NCI-H2081 treated with DMSO at 0.1 percent for 48 hours (cell line): ENCODE measurements at regions not wholly inside any gene's neighbourhood (a gene's known extent, or its start where the extent isn't known, plus 50 kb on each side); places are given as distances from the start of the nearest gene placed in this dataset.
A peak's percentile ranks its signal among the peaks of the same experiment; 100 is the strongest.

Experiments used
- DNase-seq: peaks from one replicate; lab custom pipeline; 2025; lab: John Stamatoyannopoulos, UW

- no peak for DNase-seq
Observed at GRCh38 chr12:75837700-75838099, 193.9 kb downstream of the PHLDA1 start.

GRCh38 chr12:75836533-75836932, 195.0 kb downstream of the PHLDA1 start:
- DNase-seq, result no peak

GRCh38 chr12:75834591-75834990, 197.0 kb downstream of the PHLDA1 start:
- no peak for DNase-seq

- DNase-seq, result no peak
Observed at GRCh38 chr12:75833268-75833667, 198.3 kb downstream of the PHLDA1 start.

- DNase-seq, result no peak
Observed at GRCh38 chr12:75831402-75831801, 200.2 kb downstream of the PHLDA1 start.

GRCh38 chr12:75827061-75827460, 204.5 kb downstream of the PHLDA1 start:
- DNase-seq, result no peak

- DNase-seq, result no peak
Observed at GRCh38 chr12:75825686-75826085, 205.9 kb downstream of the PHLDA1 start.

GRCh38 chr12:75823475-75823874, 208.1 kb downstream of the PHLDA1 start:
- DNase-seq, result no peak

- DNase-seq, result no peak
Observed at GRCh38 chr12:75822416-75822815, 209.2 kb downstream of the PHLDA1 start.

- no peak for DNase-seq
Observed at GRCh38 chr12:75820848-75821578, 210.6 kb downstream of the PHLDA1 start.

GRCh38 chr12:75820071-75820470, 211.5 kb downstream of the PHLDA1 start:
- DNase-seq, result no peak

- no peak for DNase-seq
Observed at GRCh38 chr12:75819512-75819911, 212.1 kb downstream of the PHLDA1 start.

- no peak for DNase-seq
Observed at GRCh38 chr12:75818863-75819262, 212.7 kb downstream of the PHLDA1 start.

GRCh38 chr12:75816897-75817296, 214.7 kb downstream of the PHLDA1 start:
- no peak for DNase-seq

GRCh38 chr12:75815756-75816155, 215.8 kb downstream of the PHLDA1 start:
- DNase-seq, result no peak

- DNase-seq, result no peak
Observed at GRCh38 chr12:75814851-75815754, 216.5 kb downstream of the PHLDA1 start.

- DNase-seq, result no peak
Observed at GRCh38 chr12:75813072-75813471, 218.5 kb downstream of the PHLDA1 start.

GRCh38 chr12:75812271-75813018, 219.1 kb downstream of the PHLDA1 start:
- peak; percentile 19 for DNase-seq

GRCh38 chr12:75809746-75810145, 221.8 kb downstream of the PHLDA1 start:
- no peak for DNase-seq

GRCh38 chr12:75807494-75807893, 224.1 kb downstream of the PHLDA1 start:
- DNase-seq, result no peak

- DNase-seq, result no peak
Observed at GRCh38 chr12:75805905-75806304, 225.7 kb downstream of the PHLDA1 start.

GRCh38 chr12:75805320-75805719, 226.3 kb downstream of the PHLDA1 start:
- DNase-seq, result no peak
